K562 (cell line): ENCODE measurements at regions not wholly inside any gene's neighbourhood (a gene's known extent, or its start where the extent isn't known, plus 50 kb on each side); places are given as distances from the start of the nearest gene placed in this dataset.

Experiments used
- ETV5 ChIP-seq: sonication (generic); formaldehyde crosslinking; IDR thresholded peaks from 2 replicates; pipeline ENCODE4 v1.4.0; 2020; ENCODE audit warnings: low read depth, mild to moderate bottlenecking, missing genetic modification reagents
- ZNF175 ChIP-seq: fragments of 200-800 bp; sonication (Bioruptor generic); IDR thresholded peaks from 2 replicates; pipeline ENCODE4 v1.6.1; 2016; ENCODE audit warnings: low read depth, mild to moderate bottlenecking, missing genetic modification characterization, missing compliant biosample characterization
- TF ChIP-seq, protein P1 (sequence below): fragments of 450-650 bp; IDR thresholded peaks from 2 replicates; pipeline ENCODE4 v1.6.1; 2018; ENCODE audit warnings: mild to moderate bottlenecking, low read depth; ENCODE audit not compliant: partially characterized antibody
- TF ChIP-seq, protein P2 (sequence below): fragments of 250-450 bp; sonication (Bioruptor Pico); IDR thresholded peaks from 2 replicates; pipeline ENCODE4 v1.4.0; 2020; ENCODE audit warnings: mild to moderate bottlenecking, moderate library complexity
- TF ChIP-seq, protein P3 (sequence below): IDR thresholded peaks from 2 replicates; pipeline ENCODE4 v1.6.1; 2011; ENCODE audit not compliant: insufficient read length; ENCODE audit errors: extremely low read depth
- TF ChIP-seq, protein P4 (sequence below), 2 experiments: fragments of 450-650 bp in 1 of 2; IDR thresholded peaks; 2 replicates each; pipeline ENCODE4 v1.6.1; 2011 to 2017; ENCODE audit warnings: low read depth in 2 of 2, antibody characterized with exemption in 1 of 2, borderline replicate concordance in 1 of 2, low read length in 1 of 2, mild to moderate bottlenecking in 1 of 2, mixed read lengths in 1 of 2; ENCODE audit not compliant: control insufficient read depth in 1 of 2

DNA sequence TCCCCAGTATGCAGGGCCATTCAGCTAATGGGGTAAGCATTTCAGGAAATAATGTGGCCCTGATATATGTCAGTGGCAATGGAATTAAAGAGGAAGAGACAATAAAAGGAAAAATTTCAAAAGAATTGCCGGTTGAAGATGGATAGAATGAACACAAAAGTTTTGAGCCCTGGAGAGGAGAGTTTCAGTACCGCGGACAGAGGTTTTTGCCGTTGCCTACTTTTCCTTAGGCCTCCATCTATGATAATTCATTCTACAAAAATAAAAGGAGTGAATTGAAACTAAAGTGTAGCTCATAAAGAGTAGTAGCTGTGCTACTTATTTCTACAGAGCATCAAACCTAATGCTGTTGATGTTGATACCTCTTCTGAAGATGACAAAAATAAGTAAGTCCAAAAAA, 140.7 kb downstream of the RNASET2 start (continued):
- TF ChIP-seq, protein P1, sequence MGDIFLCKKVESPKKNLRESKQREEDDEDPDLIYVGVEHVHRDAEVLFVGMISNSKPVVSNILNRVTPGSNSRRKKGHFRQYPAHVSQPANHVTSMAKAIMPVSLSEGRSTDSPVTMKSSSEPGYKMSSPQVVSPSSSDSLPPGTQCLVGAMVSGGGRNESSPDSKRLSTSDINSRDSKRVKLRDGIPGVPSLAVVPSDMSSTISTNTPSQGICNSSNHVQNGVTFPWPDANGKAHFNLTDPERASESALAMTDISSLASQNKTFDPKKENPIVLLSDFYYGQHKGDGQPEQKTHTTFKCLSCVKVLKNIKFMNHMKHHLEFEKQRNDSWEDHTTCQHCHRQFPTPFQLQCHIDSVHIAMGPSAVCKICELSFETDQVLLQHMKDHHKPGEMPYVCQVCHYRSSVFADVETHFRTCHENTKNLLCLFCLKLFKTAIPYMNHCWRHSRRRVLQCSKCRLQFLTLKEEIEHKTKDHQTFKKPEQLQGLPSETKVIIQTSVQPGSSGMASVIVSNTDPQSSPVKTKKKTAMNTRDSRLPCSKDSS, result no peak
- no peak for TF ChIP-seq ZNF175 (CRISPR knock-in tag)
- TF ChIP-seq ETV5 (CRISPR knock-in tag), result no peak
- TF ChIP-seq, protein P2, sequence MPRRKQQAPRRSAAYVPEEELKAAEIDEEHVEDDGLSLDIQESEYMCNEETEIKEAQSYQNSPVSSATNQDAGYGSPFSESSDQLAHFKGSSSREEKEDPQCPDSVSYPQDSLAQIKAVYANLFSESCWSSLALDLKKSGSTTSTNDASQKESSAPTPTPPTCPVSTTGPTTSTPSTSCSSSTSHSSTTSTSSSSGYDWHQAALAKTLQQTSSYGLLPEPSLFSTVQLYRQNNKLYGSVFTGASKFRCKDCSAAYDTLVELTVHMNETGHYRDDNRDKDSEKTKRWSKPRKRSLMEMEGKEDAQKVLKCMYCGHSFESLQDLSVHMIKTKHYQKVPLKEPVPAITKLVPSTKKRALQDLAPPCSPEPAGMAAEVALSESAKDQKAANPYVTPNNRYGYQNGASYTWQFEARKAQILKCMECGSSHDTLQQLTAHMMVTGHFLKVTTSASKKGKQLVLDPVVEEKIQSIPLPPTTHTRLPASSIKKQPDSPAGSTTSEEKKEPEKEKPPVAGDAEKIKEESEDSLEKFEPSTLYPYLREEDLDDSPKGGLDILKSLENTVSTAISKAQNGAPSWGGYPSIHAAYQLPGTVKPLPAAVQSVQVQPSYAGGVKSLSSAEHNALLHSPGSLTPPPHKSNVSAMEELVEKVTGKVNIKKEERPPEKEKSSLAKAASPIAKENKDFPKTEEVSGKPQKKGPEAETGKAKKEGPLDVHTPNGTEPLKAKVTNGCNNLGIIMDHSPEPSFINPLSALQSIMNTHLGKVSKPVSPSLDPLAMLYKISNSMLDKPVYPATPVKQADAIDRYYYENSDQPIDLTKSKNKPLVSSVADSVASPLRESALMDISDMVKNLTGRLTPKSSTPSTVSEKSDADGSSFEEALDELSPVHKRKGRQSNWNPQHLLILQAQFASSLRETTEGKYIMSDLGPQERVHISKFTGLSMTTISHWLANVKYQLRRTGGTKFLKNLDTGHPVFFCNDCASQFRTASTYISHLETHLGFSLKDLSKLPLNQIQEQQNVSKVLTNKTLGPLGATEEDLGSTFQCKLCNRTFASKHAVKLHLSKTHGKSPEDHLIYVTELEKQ (CRISPR knock-in tag), result no peak
- TF ChIP-seq, protein P3, sequence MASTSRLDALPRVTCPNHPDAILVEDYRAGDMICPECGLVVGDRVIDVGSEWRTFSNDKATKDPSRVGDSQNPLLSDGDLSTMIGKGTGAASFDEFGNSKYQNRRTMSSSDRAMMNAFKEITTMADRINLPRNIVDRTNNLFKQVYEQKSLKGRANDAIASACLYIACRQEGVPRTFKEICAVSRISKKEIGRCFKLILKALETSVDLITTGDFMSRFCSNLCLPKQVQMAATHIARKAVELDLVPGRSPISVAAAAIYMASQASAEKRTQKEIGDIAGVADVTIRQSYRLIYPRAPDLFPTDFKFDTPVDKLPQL, result no peak
- TF ChIP-seq, protein P4, sequence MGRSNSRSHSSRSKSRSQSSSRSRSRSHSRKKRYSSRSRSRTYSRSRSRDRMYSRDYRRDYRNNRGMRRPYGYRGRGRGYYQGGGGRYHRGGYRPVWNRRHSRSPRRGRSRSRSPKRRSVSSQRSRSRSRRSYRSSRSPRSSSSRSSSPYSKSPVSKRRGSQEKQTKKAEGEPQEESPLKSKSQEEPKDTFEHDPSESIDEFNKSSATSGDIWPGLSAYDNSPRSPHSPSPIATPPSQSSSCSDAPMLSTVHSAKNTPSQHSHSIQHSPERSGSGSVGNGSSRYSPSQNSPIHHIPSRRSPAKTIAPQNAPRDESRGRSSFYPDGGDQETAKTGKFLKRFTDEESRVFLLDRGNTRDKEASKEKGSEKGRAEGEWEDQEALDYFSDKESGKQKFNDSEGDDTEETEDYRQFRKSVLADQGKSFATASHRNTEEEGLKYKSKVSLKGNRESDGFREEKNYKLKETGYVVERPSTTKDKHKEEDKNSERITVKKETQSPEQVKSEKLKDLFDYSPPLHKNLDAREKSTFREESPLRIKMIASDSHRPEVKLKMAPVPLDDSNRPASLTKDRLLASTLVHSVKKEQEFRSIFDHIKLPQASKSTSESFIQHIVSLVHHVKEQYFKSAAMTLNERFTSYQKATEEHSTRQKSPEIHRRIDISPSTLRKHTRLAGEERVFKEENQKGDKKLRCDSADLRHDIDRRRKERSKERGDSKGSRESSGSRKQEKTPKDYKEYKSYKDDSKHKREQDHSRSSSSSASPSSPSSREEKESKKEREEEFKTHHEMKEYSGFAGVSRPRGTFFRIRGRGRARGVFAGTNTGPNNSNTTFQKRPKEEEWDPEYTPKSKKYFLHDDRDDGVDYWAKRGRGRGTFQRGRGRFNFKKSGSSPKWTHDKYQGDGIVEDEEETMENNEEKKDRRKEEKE (IDR thresholded peaks at IDR 0.05; ENCODE audit: borderline replicate concordance in 1 of 2, control insufficient read depth in 1 of 2, low read depth in 2 of 2, low read length in 1 of 2), result no peak
